Activated naive CD4-positive, alpha-beta T cell treated with anti-CD3 and anti-CD28 coated beads, Interleukin-2, amount 50 U/mL, for 24 hours (primary cell): ENCODE measurements at regions not wholly inside any gene's neighbourhood (a gene's known extent, or its start where the extent isn't known, plus 50 kb on each side); places are given as distances from the start of the nearest gene placed in this dataset.

Experiments used
- H3K27ac Mint-ChIP-seq: one replicate; pipeline ENCODE4 v1.8.0; 2021; ENCODE audit warnings: mild to moderate bottlenecking, mixed read lengths
- H3K27me3 Mint-ChIP-seq: one replicate; pipeline ENCODE4 v1.8.0; 2021; ENCODE audit warnings: mixed read lengths
- H3K36me3 Mint-ChIP-seq: one replicate; pipeline ENCODE4 v1.8.0; 2021; ENCODE audit warnings: mixed read lengths
- H3K4me1 Mint-ChIP-seq: one replicate; pipeline ENCODE4 v1.8.0; 2021; ENCODE audit warnings: mixed read lengths
- H3K4me3 Mint-ChIP-seq: one replicate; pipeline ENCODE4 v1.8.0; 2021; ENCODE audit warnings: mild to moderate bottlenecking, mixed read lengths
- H3K9me3 Mint-ChIP-seq: one replicate; pipeline ENCODE4 v1.8.0; 2021; ENCODE audit warnings: mixed read lengths

DNA sequence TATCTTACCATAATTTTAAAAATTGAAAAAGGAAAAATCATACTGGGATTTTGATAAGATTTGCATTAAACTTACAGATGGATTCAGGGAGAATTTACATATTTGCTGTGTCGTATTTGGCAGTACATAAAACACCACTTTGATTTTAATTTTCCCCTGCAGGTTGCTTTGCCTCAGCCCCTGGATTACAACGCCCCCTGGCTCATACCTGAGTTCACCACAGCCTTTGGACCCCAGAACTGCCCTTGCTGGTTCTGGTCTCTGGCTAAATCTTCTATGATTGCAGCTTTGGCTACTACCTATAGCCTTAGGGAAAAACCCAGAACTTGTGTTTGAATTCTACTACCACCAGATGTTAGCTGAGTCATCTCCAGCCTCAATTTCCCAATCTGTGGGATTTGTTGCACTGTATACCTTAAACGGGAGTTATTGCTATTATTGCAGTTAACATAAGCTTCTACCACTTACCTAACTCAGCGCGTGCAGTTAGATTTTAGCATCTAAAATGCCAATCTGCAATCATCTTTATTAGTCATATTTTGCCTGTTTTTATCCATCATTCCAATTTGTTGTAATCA is 315.7 kb upstream of the GADL1 start:
- Mint-ChIP-seq H3K36me3 (no peaks in the 10 kb centered on the region), H3K4me3 (no peak overlapping the region), H3K9me3 (no peaks in the 10 kb centered on the region), H3K27ac (no peak overlapping the region), H3K4me1 (peaks cover 66% of the 10 kb centered on the region), H3K27me3 (no peaks in the 10 kb centered on the region)

DNA sequence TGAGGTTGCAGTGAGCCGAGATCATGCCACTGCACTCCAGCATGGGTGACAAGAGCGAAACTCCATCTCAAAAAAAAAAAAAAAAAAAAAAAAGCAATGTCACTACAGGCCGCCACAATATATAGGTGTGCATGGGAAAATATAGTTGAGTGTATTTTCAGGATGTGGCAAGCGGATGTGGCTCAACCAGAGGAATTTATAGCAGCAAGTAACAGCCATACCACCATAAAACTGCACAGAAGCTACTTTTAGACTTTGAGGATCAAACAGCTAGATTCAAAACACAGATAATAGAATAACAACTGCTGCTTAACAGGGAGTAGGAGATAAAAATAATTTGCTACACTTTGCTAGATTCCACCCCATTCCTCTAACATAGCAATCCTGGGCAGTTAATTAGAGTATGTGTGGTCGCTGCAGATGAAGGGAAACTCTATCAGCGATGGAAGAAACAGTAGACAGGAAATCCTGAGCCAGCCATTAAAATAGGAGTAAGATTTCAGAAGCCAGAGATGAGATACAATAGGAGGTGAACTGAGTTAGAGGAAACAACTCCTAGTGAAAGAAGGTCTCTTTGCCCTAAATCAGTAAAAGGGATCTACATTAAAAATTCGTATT is 318.7 kb upstream of the STT3B start:
- H3K27me3 Mint-ChIP-seq = no peaks in the 10 kb centered on the region
- peak overlapping the region; percentile 23 for H3K4me3 Mint-ChIP-seq
- H3K4me1 Mint-ChIP-seq = peaks cover 97% of the 10 kb centered on the region
- no peaks in the 10 kb centered on the region for H3K9me3 Mint-ChIP-seq
- no peaks in the 10 kb centered on the region for H3K36me3 Mint-ChIP-seq
- peak overlapping the region; percentile 94 for H3K27ac Mint-ChIP-seq

DNA sequence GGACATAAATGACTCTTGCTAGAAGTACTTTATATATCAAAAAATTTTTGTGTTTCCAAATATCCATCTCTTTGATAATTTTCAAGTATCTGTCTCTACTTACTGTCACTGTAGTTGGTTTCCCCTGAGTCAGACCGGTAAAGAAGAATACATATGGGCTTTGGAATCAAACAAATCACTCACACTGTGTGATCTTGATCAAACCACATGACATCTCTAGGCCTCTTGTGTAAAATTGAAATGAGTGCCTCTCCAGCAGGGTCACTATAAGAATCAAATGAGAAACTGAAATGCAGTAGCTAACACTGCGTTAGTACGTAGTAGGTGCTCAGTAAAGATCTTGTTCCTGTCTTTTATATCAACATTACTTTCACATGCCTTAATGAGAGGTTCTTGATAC is 314.6 kb upstream of the STT3B start:
- Mint-ChIP-seq H3K4me3 (no peak overlapping the region), H3K4me1 (peaks cover 96% of the 10 kb centered on the region), H3K36me3 (peaks cover 4% of the 10 kb centered on the region), H3K27ac (peak overlapping the region; percentile 56), H3K9me3 (peaks cover 7% of the 10 kb centered on the region), H3K27me3 (no peaks in the 10 kb centered on the region)

- Mint-ChIP-seq H3K4me1 (peaks cover 96% of the 10 kb centered on the region), H3K9me3 (peaks cover 7% of the 10 kb centered on the region), H3K4me3 (no peak overlapping the region), H3K36me3 (peaks cover 4% of the 10 kb centered on the region), H3K27ac (peak overlapping the region; percentile 49), H3K27me3 (no peaks in the 10 kb centered on the region)
These were observed 313.4 kb upstream of the STT3B start for GRCh38 chr3:31219131-31219843.

GRCh38 chr3:31220431-31220830 is 312.3 kb upstream of the STT3B start:
- H3K27me3 Mint-ChIP-seq = no peaks in the 10 kb centered on the region
- H3K4me3 Mint-ChIP-seq = peak overlapping the region; percentile 57
- peaks cover 4% of the 10 kb centered on the region for H3K36me3 Mint-ChIP-seq
- H3K9me3 Mint-ChIP-seq = peaks cover 7% of the 10 kb centered on the region
- H3K27ac Mint-ChIP-seq = peak overlapping the region; percentile 14
- peaks cover 92% of the 10 kb centered on the region for H3K4me1 Mint-ChIP-seq

DNA sequence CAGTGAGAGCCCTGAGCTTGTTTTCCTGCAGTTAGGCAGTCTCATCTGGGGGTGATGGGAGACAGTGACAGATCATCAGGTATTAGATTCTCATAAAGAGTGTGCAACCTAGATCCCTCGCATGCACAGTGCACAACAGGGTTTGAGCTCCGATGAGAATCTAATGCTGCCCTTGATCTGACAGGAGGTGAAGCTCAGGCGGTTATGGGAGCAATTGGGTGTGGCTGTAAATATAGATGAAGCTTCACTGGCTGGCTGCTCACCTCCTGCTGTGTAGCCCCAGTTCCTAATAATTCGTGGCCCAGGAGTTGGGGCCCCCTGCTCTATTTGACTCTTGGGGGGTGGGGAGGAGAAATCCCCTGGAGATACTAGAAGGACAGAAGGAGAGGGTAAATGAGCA is 309.4 kb upstream of the STT3B start:
- H3K36me3 Mint-ChIP-seq = peaks cover 4% of the 10 kb centered on the region

GRCh38 chr3:31224936-31225335 is 307.8 kb upstream of the STT3B start:
- H3K4me1 Mint-ChIP-seq = peaks cover 94% of the 10 kb centered on the region
- H3K36me3 Mint-ChIP-seq = peaks cover 4% of the 10 kb centered on the region
- no peaks in the 10 kb centered on the region for H3K27me3 Mint-ChIP-seq
- no peak overlapping the region for H3K4me3 Mint-ChIP-seq
- H3K9me3 Mint-ChIP-seq = peaks cover 7% of the 10 kb centered on the region
- peak overlapping the region; percentile 68 for H3K27ac Mint-ChIP-seq

More for the DNA sequence above, 309.4 kb upstream of the STT3B start:
- Mint-ChIP-seq H3K4me1 (peaks cover 94% of the 10 kb centered on the region), H3K27me3 (no peaks in the 10 kb centered on the region), H3K9me3 (peaks cover 7% of the 10 kb centered on the region), H3K4me3 (no peak overlapping the region), H3K27ac (peak overlapping the region; percentile 78)

GRCh38 chr3:31225923-31226322 is 306.8 kb upstream of the STT3B start:
- no peaks in the 10 kb centered on the region for H3K9me3 Mint-ChIP-seq
- H3K4me3 Mint-ChIP-seq = peak overlapping the region; percentile 0
- no peaks in the 10 kb centered on the region for H3K27me3 Mint-ChIP-seq
- peaks cover under 1% of the 10 kb centered on the region for H3K36me3 Mint-ChIP-seq
- peaks cover 92% of the 10 kb centered on the region for H3K4me1 Mint-ChIP-seq
- peak overlapping the region; percentile 86 for H3K27ac Mint-ChIP-seq

GRCh38 chr3:31226346-31226745 is 306.4 kb upstream of the STT3B start:
- no peaks in the 10 kb centered on the region for H3K36me3 Mint-ChIP-seq
- peaks cover 94% of the 10 kb centered on the region for H3K4me1 Mint-ChIP-seq
- no peaks in the 10 kb centered on the region for H3K9me3 Mint-ChIP-seq
- no peaks in the 10 kb centered on the region for H3K27me3 Mint-ChIP-seq
- H3K27ac Mint-ChIP-seq = peak overlapping the region; percentile 86
- peak overlapping the region; percentile 0 for H3K4me3 Mint-ChIP-seq

DNA sequence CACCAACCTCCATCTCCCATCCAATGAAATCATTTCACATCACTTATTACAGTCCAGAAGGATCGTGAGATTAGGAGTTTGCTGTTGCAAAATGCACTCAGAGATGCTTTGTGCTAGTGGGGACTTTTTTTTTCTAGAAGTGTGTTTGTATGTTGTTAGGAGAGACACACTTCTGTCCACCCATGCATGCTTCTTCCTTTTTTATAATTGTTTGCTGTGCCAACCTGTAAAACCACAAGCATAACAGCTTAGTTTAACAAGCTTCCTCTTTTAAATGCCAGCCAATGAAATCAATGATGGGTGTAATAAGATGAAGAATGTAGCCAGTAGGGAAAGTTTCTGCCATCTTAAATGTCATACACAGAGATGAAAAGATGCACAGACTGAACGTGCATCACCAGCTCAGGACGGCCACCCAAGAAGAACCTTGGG is 305.6 kb upstream of the STT3B start:
- Mint-ChIP-seq H3K4me1 (peaks cover 95% of the 10 kb centered on the region), H3K27me3 (no peaks in the 10 kb centered on the region), H3K36me3 (no peaks in the 10 kb centered on the region), H3K27ac (peak overlapping the region; percentile 81), H3K4me3 (peak overlapping the region; percentile 13), H3K9me3 (no peaks in the 10 kb centered on the region)

- peak overlapping the region; percentile 8 for H3K4me3 Mint-ChIP-seq
These were observed 302.1 kb upstream of the STT3B start for GRCh38 chr3:31230425-31231223.

GRCh38 chr3:31232055-31233025 is 300.4 kb upstream of the STT3B start:
- H3K4me3 Mint-ChIP-seq = peak overlapping the region; percentile 27
- no peaks in the 10 kb centered on the region for H3K9me3 Mint-ChIP-seq
- H3K27ac Mint-ChIP-seq = peak overlapping the region; percentile 61
- H3K27me3 Mint-ChIP-seq = no peaks in the 10 kb centered on the region
- no peaks in the 10 kb centered on the region for H3K36me3 Mint-ChIP-seq
- H3K4me1 Mint-ChIP-seq = peaks cover 79% of the 10 kb centered on the region

More at GRCh38 chr3:31230425-31231223, 302.1 kb upstream of the STT3B start:
- Mint-ChIP-seq H3K36me3 (no peaks in the 10 kb centered on the region), H3K4me1 (peaks cover 96% of the 10 kb centered on the region), H3K27ac (peak overlapping the region; percentile 80), H3K27me3 (no peaks in the 10 kb centered on the region), H3K9me3 (no peaks in the 10 kb centered on the region)

GRCh38 chr3:31234145-31234544 is 298.6 kb upstream of the STT3B start:
- peaks cover 65% of the 10 kb centered on the region for H3K4me1 Mint-ChIP-seq
- H3K27me3 Mint-ChIP-seq = no peaks in the 10 kb centered on the region
- H3K4me3 Mint-ChIP-seq = no peak overlapping the region
- H3K36me3 Mint-ChIP-seq = no peaks in the 10 kb centered on the region
- H3K9me3 Mint-ChIP-seq = no peaks in the 10 kb centered on the region
- H3K27ac Mint-ChIP-seq = no peak overlapping the region

DNA sequence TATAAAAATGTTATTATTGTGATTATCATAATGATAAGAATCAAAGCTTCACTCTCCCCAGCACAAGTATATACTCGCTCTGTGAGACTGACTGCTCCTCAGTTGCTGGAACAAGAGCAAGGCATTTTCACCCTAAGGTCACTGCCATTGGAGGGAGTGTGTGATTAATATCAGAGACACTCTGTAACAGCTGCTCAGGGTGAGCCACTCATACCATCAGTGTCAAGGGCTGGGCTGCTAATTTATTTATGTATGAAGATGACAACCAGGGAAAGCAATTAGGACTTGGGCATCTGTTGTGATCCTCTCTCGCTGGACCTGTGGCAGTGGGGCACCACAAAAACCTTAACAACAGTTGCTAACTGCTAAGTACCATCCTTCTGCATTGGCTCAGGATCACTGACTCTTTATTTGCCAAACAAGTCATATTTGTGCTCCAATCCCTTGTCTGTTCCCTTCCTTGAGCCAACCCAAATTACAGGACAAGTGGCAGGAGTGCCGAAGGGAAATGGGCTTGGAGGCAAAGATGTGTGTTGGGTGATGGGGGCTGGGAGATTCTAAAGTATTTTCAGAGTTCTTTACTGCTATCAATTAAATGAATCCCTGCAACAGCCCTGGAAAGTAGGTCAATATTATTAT is 297.5 kb upstream of the STT3B start:
- H3K9me3 Mint-ChIP-seq = no peaks in the 10 kb centered on the region
- no peak overlapping the region for H3K4me3 Mint-ChIP-seq
- H3K4me1 Mint-ChIP-seq = peaks cover 57% of the 10 kb centered on the region
- H3K36me3 Mint-ChIP-seq = no peaks in the 10 kb centered on the region
- H3K27ac Mint-ChIP-seq = no peak overlapping the region
- H3K27me3 Mint-ChIP-seq = no peaks in the 10 kb centered on the region
